Uterus (tissue), 3 donors: ENCODE measurements at regions not wholly inside any gene's neighbourhood (a gene's known extent, or its start where the extent isn't known, plus 50 kb on each side); places are given as distances from the start of the nearest gene placed in this dataset.

Source experiments
- DNase-seq, 2 donors: peaks; one replicate each; pipeline ENCODE4 v3.0.0-alpha.2; 2019 to 2020
- H3K27ac ChIP-seq, 2 donors: fragments of 200-600 bp; sonication (generic); 1 replicate in 1 of 2; 2 replicates in 1 of 2; pipeline ENCODE4 v1.5.1; 2016 to 2018
- H3K27me3 ChIP-seq, 2 donors: fragments of 200-600 bp; sonication (generic); one replicate each; pipeline ENCODE4 v1.5.1; 2018 to 2019; ENCODE audit warnings: control low read depth in 1 of 2
- H3K36me3 ChIP-seq, 2 donors: fragments of 200-600 bp; sonication (generic); one replicate each; pipeline ENCODE4 v1.5.1; 2019; ENCODE audit warnings: control low read depth in 1 of 2
- H3K4me1 ChIP-seq, 2 donors: fragments of 200-600 bp; sonication (generic); one replicate each; pipeline ENCODE4 v1.5.1; 2018 to 2019; ENCODE audit warnings: control low read depth in 1 of 2
- H3K4me3 ChIP-seq, 2 donors: fragments of 200-600 bp; sonication (generic); 1 replicate in 1 of 2; 2 replicates in 1 of 2; pipeline ENCODE4 v1.5.1; 2018 to 2019; ENCODE audit warnings: mild to moderate bottlenecking in 1 of 2
- H3K9me3 ChIP-seq, 2 donors: fragments of 200-600 bp; sonication (generic); one replicate each; pipeline ENCODE4 v1.5.1; 2019; ENCODE audit warnings: control low read depth in 1 of 2
- POLR2A ChIP-seq, 2 donors: fragments of 450-650 bp; IDR thresholded peaks; one replicate each; pipeline ENCODE4 v1.6.1; 2016; ENCODE audit warnings: antibody characterized with exemption in 2 of 2, mild to moderate bottlenecking in 1 of 2, moderate library complexity in 1 of 2
- intact Hi-C: fragments of 100-400 bp; cut with DNase I; formaldehyde crosslinking; loops from one replicate; pipeline ENCODE4 v1.15.1; 2023; ENCODE audit warnings: low total_unique reads
- TF ChIP-seq, protein P1 (sequence below), 4 experiments: fragments of 200-600 bp in 2 of 4; fragments of 450-650 bp in 2 of 4; sonication (generic) in 2 of 4; IDR thresholded peaks; one replicate each; pipeline ENCODE4 v1.5.1; 2016 to 2019; ENCODE audit warnings: antibody characterized with exemption in 4 of 4, mild to moderate bottlenecking in 2 of 4, moderate library complexity in 1 of 4
- donor health status: DM: yes; HTN: yes; CAD: no.

DNA sequence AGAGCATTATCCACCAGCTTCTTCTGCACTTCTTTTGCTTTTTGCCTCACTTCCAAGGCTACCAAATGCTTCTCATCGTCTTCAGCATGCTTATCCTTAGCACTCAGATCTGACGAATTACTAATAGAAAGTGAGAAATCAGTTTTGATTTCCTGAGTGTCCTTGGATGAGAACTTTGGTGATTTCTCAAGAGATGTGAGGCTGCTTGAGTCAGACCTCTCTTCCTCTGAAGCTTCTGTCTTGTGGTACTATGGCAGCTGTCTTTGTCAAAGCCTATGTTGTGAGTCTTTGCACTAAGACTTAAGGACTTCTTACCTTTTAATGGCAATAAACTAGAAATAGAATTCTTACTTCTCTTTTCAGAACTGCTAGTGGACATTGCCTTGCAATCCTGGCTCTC, 169.9 kb downstream of the CPE start:
- Histone ChIP-seq H3K27me3 (no peaks in the 10 kb centered on the region), H3K9me3 (no peaks in the 10 kb centered on the region), H3K27ac (no peak overlapping the region), H3K4me1 (no peaks in the 10 kb centered on the region), H3K36me3 (no peaks in the 10 kb centered on the region), H3K4me3 (no peak overlapping the region)
- intact Hi-C loops = no loop called here
- DNase-seq = no peak
- TF ChIP-seq, protein P1, sequence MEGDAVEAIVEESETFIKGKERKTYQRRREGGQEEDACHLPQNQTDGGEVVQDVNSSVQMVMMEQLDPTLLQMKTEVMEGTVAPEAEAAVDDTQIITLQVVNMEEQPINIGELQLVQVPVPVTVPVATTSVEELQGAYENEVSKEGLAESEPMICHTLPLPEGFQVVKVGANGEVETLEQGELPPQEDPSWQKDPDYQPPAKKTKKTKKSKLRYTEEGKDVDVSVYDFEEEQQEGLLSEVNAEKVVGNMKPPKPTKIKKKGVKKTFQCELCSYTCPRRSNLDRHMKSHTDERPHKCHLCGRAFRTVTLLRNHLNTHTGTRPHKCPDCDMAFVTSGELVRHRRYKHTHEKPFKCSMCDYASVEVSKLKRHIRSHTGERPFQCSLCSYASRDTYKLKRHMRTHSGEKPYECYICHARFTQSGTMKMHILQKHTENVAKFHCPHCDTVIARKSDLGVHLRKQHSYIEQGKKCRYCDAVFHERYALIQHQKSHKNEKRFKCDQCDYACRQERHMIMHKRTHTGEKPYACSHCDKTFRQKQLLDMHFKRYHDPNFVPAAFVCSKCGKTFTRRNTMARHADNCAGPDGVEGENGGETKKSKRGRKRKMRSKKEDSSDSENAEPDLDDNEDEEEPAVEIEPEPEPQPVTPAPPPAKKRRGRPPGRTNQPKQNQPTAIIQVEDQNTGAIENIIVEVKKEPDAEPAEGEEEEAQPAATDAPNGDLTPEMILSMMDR (IDR thresholded peaks at IDR 0.05) = no peak
- no peak for TF ChIP-seq POLR2A (IDR thresholded peaks at IDR 0.05)

- Histone ChIP-seq H3K4me3 (no peak overlapping the region), H3K4me1 (no peaks in the 10 kb centered on the region), H3K27ac (no peak overlapping the region), H3K36me3 (no peaks in the 10 kb centered on the region), H3K9me3 (no peaks in the 10 kb centered on the region), H3K27me3 (no peaks in the 10 kb centered on the region)
- intact Hi-C loops = no loop called here
- no peak for TF ChIP-seq POLR2A (IDR thresholded peaks at IDR 0.05)
- TF ChIP-seq, protein P1 (IDR thresholded peaks at IDR 0.05) = no peak
- DNase-seq = no peak
Observed at GRCh38 chr4:165553221-165553810, 174.5 kb downstream of the CPE start.

DNA sequence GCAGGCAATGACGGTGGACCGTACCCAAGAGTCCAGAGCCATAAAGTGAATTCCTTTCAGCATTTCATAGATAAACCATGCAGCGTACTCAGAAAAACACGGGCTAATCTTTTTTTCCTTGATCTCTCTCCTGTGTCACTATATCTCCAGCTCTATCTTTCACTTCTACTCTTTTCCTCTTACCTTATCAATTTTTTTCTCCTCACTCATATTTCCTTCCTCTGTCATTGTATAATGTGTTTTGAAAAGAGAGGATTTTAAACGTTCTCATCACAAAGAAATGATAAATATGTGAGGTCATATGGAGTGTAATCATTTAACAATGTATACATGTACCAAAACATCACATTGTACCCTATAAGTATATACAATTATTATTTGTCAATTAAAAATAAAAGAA, 176.5 kb downstream of the CPE start:
- Histone ChIP-seq H3K27ac (no peak overlapping the region), H3K9me3 (no peaks in the 10 kb centered on the region), H3K4me1 (no peaks in the 10 kb centered on the region), H3K4me3 (no peak overlapping the region), H3K36me3 (no peaks in the 10 kb centered on the region), H3K27me3 (no peaks in the 10 kb centered on the region)
- no peak for DNase-seq
- intact Hi-C loops = no loop called here
- no peak for TF ChIP-seq POLR2A (IDR thresholded peaks at IDR 0.05)
- TF ChIP-seq, protein P1 (IDR thresholded peaks at IDR 0.05) = no peak

GRCh38 chr4:165556383-165556782, 177.6 kb downstream of the CPE start:
- no peak for TF ChIP-seq POLR2A (IDR thresholded peaks at IDR 0.05)
- TF ChIP-seq, protein P1 (IDR thresholded peaks at IDR 0.05) = no peak
- no peak overlapping the region for H3K27ac ChIP-seq
- no peaks in the 10 kb centered on the region for H3K9me3 ChIP-seq
- no peaks in the 10 kb centered on the region for H3K4me1 ChIP-seq
- no peak for DNase-seq
- H3K4me3 ChIP-seq = no peak overlapping the region
- H3K36me3 ChIP-seq = no peaks in the 10 kb centered on the region
- intact Hi-C loops = no loop called here
- no peaks in the 10 kb centered on the region for H3K27me3 ChIP-seq

DNA sequence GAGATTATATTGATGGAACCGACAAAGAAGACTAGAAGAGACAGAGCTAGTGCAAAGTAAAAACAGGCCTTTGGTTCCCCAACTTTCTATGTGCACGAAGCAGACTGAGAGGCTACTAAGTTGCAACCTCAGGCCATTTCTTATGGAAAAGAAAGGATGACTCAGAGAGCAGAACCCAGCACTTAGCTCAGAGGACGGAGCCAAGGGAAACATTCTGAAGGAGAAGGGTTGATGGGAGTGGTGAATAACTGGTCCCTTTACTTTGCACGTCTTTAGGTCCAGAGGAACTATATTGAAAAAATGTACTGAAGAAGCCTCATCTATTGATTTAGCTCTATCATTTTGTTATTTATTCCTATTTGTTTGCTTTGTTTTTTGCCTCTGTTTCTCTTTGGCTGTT, 182.1 kb downstream of the CPE start:
- no peak for TF ChIP-seq POLR2A (IDR thresholded peaks at IDR 0.05)
- TF ChIP-seq, protein P1 (IDR thresholded peaks at IDR 0.05) = no peak
- H3K9me3 ChIP-seq = no peaks in the 10 kb centered on the region
- no peaks in the 10 kb centered on the region for H3K27me3 ChIP-seq
- no peaks in the 10 kb centered on the region for H3K36me3 ChIP-seq
- no peak overlapping the region for H3K4me3 ChIP-seq
- intact Hi-C loops = no loop called here
- H3K27ac ChIP-seq = no peak overlapping the region
- DNase-seq = no peak
- no peaks in the 10 kb centered on the region for H3K4me1 ChIP-seq
